GM19395 (cell line): ENCODE measurements at regions not wholly inside any gene's neighbourhood (a gene's known extent, or its start where the extent isn't known, plus 50 kb on each side); places are given as distances from the start of the nearest gene placed in this dataset.
"Not testable (repeated sequence)": the region's sequence is repeated elsewhere in the genome, so short reads cannot be mapped to it uniquely, and the experiment has no call there.

Experiments used
- ATAC-seq: cut with Tn5 transposase; IDR thresholded peaks from one replicate; pipeline ENCODE4 v1.9.1; 2021; ENCODE audit warnings: mild to moderate bottlenecking, moderate library complexity; ENCODE audit not compliant: unreplicated experiment

DNA sequence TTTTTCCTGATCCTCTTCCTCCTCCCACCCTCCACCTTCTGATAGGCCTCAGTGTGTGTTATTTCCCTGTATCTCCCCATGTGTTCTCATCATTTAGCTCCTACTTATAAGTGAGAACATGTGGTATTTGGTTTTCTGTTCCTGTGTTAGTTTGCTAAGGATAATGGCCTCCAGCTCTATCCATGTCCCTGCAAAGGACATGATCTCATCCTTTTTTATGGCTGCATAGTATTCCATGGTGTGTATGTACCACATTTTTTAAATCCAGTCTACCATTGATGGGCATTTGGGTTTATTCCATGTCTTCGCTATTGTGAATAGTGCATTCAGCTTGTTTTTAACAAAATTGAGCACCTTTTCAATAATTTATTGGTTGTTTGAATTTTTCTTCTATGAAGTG, 130.8 kb upstream of the ARHGAP20 start:
- not testable (repeated sequence) for ATAC-seq

GRCh38 chr11:110838808-110839207, 126.6 kb upstream of the ARHGAP20 start:
- no peak for ATAC-seq

GRCh38 chr11:110837603-110838002, 125.4 kb upstream of the ARHGAP20 start:
- no peak for ATAC-seq

DNA sequence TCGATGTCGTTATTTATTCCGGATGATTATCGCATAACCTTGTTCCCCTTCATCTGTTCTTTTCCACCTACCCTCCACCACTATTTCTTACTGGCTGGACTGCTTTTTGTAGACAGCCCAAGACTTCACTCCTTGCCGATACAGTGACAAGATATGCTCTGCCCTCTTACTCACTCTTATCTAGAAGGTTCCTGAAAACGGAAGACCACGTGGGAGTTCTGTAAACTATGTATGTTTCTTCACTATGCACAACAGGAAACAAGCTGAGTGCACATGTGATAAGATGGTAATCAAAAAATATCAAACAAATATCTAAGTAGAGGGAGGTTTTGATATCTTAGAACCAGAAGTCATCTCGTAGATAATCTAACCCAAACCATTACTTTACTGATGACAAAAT, 122.9 kb upstream of the ARHGAP20 start:
- no peak for ATAC-seq

DNA sequence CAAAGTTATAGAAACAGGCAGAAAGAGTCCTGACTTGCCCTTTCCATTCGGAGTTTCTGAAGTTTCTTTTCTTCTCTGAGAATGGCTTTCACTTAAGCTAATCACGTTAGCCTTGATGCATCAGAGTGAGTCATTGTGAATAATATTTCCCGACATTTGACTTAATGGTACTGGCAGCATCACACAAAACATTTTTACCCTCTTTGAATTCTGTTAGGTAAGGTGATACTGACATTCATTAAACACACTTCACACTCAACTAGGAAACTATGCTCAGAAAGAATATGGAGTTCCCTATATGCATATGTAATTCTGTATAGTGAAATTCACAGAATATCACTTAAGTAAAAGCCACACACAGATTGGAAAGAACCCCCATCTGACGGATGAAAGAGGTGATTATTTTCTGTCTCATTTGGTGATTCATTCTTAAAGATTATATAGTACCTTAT, 120.8 kb upstream of the ARHGAP20 start:
- ATAC-seq: no peak

GRCh38 chr11:110832539-110832938, 120.3 kb upstream of the ARHGAP20 start:
- ATAC-seq: no peak

DNA sequence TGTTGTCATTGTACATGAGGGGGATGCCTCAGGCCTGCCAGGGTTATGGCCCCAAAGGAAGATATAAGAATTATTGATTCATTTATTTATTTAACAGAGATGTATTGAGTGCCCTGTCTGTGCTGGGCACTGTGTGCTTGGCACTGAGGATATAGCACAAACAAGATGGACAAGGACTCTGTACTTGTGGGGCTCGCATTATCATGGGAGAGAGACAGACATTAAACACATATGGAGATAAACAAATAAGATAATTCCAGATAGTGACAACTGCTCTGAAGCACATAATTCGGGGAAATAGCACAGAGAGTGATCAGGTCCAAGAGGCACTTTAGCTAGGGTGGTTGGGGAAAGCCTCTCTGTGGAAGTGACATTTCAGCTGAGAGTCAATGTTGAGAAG, 119.8 kb upstream of the ARHGAP20 start:
- no peak for ATAC-seq

- no peak for ATAC-seq
Measured at GRCh38 chr11:110830747-110831146, 118.5 kb upstream of the ARHGAP20 start.

- ATAC-seq: no peak
Measured at GRCh38 chr11:110830344-110830743, 118.1 kb upstream of the ARHGAP20 start.

- no peak for ATAC-seq
Measured at GRCh38 chr11:110829873-110830272, 117.6 kb upstream of the ARHGAP20 start.

DNA sequence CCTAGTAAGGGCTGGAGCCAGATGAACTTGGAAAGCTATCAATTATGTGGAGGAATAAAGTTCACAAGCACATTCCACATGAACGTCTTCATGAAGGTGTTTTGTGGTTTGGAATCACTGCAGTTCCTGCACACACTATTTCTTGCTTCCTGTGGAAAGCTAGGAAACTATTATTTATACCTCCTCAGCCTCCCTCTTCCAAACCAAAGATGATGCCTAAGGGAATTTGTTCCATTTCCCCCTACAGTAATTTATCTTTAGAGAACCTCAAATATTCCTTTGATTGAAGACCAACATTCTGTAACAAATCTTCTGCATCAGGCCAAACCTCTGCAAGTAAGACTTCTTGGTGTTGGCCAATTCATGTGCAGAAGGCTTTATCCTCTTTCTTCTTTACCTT, 115.8 kb upstream of the ARHGAP20 start:
- no peak for ATAC-seq

GRCh38 chr11:110827276-110827675, 115.0 kb upstream of the ARHGAP20 start:
- ATAC-seq: no peak

DNA sequence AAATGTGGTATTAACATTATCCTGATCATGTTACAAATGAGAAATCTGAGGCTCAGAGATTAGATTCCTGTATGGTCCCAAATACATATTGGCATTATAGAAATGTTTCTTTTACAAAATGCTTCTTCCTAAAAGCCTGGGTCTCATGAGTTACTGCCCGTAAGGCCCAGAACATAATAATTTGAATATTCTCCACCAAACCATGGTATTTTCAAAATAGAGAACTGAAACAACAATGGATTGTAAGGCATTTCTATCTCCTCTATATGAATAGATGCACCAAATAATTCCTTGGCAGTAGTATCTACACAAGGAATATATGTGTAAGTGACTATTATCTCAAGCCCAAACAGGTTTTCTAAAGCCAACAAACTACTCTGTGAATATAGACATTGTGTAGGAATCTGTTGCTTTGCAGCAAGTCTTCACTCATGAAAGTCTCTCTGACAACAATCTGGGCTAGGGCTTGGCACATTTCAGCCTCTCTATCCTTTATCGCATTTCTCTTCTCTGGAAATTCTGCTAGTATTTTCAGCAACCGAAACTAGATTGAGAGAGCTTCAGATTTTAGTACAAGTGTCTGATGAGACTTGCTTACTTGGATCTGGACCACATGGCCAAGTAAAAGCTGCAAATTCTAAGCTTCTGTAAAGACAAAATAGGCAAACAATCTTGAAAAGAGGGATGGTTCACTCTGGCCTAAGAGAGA, 112.8 kb upstream of the ARHGAP20 start:
- no peak for ATAC-seq

- ATAC-seq: no peak
Measured at GRCh38 chr11:110818032-110818687, 105.9 kb upstream of the ARHGAP20 start.

DNA sequence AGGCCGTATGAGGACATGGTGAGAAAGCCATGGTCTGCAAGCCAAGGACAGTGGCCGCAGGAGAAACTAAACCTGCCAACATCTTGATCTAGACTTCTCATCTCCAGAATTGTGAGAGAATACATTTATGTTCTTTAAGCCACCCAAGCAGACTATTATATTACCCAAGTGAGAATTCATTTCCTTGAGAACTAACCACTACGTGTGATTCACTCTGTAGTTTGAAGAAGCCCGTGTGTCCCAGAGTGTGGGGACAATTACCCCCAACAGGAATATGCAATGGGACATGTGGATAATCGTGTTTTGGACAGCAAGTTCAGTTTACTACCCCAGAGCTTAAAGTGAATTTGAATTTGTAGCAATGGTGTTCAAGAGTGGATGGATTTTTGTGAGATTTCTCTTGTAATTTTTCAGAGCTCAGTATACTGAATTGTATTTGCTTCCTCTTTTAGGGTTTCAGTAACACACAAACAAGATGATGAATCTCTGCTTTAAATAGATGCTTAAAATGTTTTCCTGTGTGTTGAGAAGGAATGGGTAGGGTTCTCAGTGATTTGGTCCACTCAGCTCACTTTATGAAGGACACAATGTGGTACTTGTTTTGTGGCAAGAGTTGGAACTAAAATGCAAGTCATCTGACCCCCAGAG, 100.0 kb upstream of the ARHGAP20 start:
- ATAC-seq: no peak

DNA sequence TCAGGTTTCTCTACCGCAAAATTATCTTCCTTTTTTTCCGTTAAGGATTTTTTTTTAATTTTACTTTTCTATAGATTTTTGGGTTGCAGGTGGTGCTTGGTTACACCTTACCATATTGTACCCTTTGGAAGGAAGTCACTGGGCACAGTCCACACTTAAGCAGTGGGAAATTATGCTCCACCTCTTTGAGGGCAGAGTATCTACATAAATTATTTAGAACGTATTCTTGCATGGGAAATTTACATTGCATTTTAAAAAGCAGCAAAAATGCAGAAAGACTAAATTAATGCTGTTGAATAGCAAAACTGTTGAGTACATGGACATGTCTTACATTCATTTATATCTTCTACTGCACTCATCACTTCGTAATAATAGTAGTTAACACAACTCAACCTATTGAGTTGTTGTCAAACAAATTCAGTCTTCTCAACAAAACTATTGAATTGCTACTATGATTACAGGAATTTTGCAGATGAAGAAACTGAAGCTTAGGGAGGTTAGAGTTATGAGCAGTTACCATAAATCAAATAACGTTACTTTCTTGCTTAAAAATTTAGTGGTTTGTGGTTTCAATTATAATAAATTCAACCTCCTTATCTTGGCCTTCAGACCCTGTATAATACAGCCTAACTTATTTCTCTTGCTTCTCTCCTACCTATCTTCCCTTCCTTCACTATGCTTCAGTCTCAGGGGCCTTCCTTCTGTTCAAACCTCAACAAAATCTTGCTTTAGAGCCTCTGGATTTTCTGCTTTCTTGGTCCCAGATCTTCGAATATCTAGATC, 97.4 kb upstream of the ARHGAP20 start:
- no peak for ATAC-seq

GRCh38 chr11:110808248-110808647, 96.0 kb upstream of the ARHGAP20 start:
- ATAC-seq: no peak

GRCh38 chr11:110807801-110808200, 95.6 kb upstream of the ARHGAP20 start:
- no peak for ATAC-seq

DNA sequence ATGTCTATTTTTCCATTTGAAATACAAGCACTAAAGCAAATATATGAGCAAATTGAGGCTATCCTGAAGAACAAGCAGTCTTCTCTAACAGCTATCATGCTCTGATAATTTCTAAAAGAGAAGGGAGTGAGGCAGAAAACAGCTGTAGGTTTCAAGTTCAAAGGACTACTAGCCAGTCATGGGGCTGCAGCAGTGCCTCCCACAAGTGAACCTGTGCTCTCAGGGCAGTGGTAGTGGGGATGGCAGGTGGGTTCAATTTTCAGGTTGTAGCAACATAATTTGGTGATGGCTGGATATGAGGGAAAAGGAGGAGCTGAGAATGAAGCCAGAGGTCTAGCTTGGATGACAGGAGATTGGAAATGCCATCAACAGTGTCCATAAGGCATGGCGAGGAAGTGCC, 93.5 kb upstream of the ARHGAP20 start:
- ATAC-seq: no peak

DNA sequence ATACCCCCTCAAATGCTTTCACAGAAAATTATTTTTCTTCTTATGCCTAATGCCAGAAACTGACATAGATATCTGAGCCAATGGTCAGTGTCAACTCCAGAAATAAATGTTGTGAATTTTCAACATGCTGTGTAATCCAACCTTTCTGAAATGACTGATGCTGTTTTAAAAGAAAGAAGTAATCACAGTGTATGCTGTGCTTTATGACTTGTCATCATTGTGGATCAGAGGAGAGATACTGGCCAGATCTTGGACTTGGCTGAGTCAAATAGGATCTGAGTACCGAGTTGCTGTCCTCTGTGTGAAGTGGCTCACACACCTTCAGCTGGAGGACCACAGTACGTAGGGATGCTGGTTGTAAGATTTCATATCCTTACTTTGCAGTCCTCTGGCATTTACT, 89.9 kb upstream of the ARHGAP20 start:
- ATAC-seq: no peak

- ATAC-seq: no peak
Measured at GRCh38 chr11:110801328-110801727, 89.1 kb upstream of the ARHGAP20 start.
